RWPE2 (cell line): ENCODE measurements at regions not wholly inside any gene's neighbourhood (a gene's known extent, or its start where the extent isn't known, plus 50 kb on each side); places are given as distances from the start of the nearest gene placed in this dataset.

Experiments
- ATAC-seq: fragments of 200-7000 bp; cut with Tn5 transposase; 3 replicates; pipeline ENCODE4 v1.9.1; 2021; ENCODE audit warnings: low read depth
- DNase-seq: peaks from one replicate; pipeline ENCODE4 v3.0.0-alpha.2; 2020; ENCODE audit warnings: low spot score
- H3K27ac ChIP-seq: fragments of 450-650 bp; 2 replicates; pipeline ENCODE4 v1.5.1; 2017; ENCODE audit warnings: mild to moderate bottlenecking; ENCODE audit not compliant: poor library complexity, severe bottlenecking
- H3K27me3 ChIP-seq: fragments of 250-450 bp; sonication (Bioruptor Pico); 2 replicates; pipeline ENCODE4 v1.5.1; 2021; ENCODE audit warnings: mild to moderate bottlenecking, moderate library complexity; ENCODE audit not compliant: insufficient read depth, poor library complexity, severe bottlenecking
- H3K36me3 ChIP-seq: fragments of 250-450 bp; sonication (Bioruptor Pico); 2 replicates; pipeline ENCODE4 v1.5.1; 2020; ENCODE audit warnings: low read depth, mild to moderate bottlenecking, moderate library complexity
- H3K4me1 ChIP-seq: fragments of 250-450 bp; sonication (Bioruptor Pico); 2 replicates; pipeline ENCODE4 v1.5.1; 2021; ENCODE audit warnings: mild to moderate bottlenecking, moderate library complexity; ENCODE audit not compliant: insufficient read depth, poor library complexity, severe bottlenecking
- H3K4me3 ChIP-seq: fragments of 250-450 bp; sonication (Bioruptor Pico); 2 replicates; pipeline ENCODE4 v1.5.1; 2021; ENCODE audit warnings: mild to moderate bottlenecking, moderate library complexity; ENCODE audit not compliant: severe bottlenecking
- H3K9me3 ChIP-seq: fragments of 250-450 bp; sonication (Bioruptor Pico); 2 replicates; pipeline ENCODE4 v1.5.1; 2021; ENCODE audit warnings: mild to moderate bottlenecking, moderate library complexity; ENCODE audit not compliant: severe bottlenecking
- TF ChIP-seq, protein P1 (sequence below): fragments of 450-650 bp; IDR thresholded peaks from one replicate; pipeline ENCODE4 v1.5.1; 2017; ENCODE audit warnings: mild to moderate bottlenecking, moderate library complexity; ENCODE audit not compliant: poor library complexity, severe bottlenecking

DNA sequence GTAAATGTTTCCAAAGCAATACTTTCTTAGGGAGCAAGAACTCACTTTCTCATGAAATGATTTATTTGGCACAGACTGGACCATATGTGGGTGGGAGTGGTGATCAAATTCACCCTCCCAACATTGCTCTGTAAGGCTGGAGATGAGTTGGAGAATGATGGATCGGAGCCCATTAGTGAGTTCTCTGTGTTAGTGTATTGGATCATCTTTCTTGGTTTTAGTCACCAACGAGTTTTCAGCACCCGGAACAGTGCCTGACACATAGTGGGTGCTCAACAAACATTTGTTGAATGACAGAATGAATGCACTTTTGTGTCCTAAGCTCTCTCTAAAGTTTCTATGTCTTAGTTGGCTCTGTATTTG is 104.5 kb upstream of the FAM20A start:
- ATAC-seq: no peak
- Histone ChIP-seq H3K9me3 (no peaks in the 10 kb centered on the region), H3K4me3 (no peak overlapping the region), H3K27me3 (no peaks in the 10 kb centered on the region), H3K4me1 (no peaks in the 10 kb centered on the region), H3K36me3 (no peaks in the 10 kb centered on the region), H3K27ac (no peak overlapping the region)
- TF ChIP-seq, protein P1, sequence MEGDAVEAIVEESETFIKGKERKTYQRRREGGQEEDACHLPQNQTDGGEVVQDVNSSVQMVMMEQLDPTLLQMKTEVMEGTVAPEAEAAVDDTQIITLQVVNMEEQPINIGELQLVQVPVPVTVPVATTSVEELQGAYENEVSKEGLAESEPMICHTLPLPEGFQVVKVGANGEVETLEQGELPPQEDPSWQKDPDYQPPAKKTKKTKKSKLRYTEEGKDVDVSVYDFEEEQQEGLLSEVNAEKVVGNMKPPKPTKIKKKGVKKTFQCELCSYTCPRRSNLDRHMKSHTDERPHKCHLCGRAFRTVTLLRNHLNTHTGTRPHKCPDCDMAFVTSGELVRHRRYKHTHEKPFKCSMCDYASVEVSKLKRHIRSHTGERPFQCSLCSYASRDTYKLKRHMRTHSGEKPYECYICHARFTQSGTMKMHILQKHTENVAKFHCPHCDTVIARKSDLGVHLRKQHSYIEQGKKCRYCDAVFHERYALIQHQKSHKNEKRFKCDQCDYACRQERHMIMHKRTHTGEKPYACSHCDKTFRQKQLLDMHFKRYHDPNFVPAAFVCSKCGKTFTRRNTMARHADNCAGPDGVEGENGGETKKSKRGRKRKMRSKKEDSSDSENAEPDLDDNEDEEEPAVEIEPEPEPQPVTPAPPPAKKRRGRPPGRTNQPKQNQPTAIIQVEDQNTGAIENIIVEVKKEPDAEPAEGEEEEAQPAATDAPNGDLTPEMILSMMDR: no peak
- no peak for DNase-seq

DNA sequence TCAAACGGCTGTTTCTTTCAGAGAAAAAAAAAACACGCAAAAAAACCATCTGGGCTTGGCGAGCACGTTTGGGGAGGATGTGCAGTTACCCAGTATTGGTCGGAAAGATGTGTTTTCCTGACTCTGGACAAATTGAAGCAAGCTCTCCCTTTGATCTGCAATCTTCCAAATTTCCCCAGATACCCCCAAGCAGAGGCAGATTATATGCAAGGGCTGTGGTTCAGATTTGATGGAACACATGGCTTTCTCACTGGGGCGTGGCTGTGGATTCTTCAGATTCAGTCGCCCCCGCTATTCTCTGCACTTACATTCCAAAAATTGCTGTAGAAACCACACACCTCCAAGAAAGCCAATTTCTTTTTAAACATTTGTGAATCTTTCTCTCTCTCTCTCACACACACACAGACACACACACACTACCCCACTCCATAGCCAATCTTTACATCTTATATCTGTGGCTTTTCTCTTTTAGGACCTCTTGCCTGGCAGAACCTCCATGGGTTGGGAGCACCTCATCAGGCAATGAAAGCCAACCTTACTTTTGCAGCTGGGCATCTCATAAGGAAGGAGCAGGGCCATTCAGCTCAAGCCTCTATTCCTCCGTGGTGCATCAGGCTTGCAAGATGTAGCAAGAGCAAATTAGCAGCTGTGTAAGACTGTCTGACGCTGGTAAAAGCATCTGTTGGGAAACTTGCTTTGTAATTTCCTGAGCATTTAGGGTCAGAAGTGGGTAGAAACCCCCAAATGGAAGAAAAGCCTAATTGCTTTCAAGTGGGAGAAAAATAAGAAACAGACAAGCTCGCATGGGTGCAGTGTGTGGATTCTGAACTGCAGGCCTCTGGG is 103.9 kb upstream of the FAM20A start:
- TF ChIP-seq, protein P1: no peak
- H3K27me3 ChIP-seq: no peaks in the 10 kb centered on the region
- no peaks in the 10 kb centered on the region for H3K36me3 ChIP-seq
- DNase-seq (no peak), ATAC-seq (no peak)
- no peaks in the 10 kb centered on the region for H3K9me3 ChIP-seq
- H3K4me3 ChIP-seq: no peak overlapping the region
- H3K4me1 ChIP-seq: no peaks in the 10 kb centered on the region
- no peak overlapping the region for H3K27ac ChIP-seq

DNA sequence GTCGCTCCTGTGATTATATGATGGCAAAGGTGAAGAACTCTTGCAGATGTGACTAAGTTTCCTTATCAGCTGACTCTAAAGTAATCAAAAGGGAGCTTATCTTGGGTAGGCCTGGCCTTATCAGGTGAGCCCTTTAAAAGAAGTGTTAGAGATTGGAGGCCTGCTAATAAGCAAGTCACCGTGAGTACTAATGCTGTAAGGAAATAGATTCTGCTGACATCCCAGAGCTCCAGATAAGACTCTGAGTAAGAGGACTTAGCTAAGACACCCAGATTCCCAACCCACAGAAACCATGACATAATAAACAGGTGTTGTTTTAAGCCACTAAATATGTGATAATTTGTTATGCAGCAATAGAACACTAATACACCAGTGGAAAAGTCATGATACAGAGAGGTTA is 99.9 kb upstream of the FAM20A start:
- ATAC-seq (no peak), DNase-seq (no peak)
- H3K4me1 ChIP-seq: peaks cover 15% of the 10 kb centered on the region
- no peaks in the 10 kb centered on the region for H3K27me3 ChIP-seq
- no peak overlapping the region for H3K27ac ChIP-seq
- TF ChIP-seq, protein P1: no peak
- no peak overlapping the region for H3K4me3 ChIP-seq
- H3K9me3 ChIP-seq: no peaks in the 10 kb centered on the region
- H3K36me3 ChIP-seq: no peaks in the 10 kb centered on the region

DNA sequence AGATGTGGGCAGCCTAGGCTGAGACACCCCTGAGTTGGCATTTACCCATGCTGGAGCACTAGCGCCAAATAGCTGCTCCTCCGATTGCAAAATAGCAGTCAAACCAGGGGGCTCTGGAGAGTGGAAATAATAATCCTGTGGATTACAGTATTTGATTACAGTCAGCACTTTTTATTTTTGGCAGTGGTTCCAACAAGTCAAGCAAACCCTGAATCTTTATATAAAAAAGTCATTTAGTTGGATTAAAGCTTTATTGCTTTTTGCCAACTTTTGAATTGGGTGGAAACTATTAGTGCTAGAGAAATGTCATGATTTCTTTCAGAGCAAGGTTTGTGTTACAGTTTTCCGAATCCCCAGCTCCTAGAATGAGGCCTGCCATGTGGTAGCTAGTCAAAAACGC is 99.3 kb upstream of the FAM20A start:
- no peak for ATAC-seq
- no peaks in the 10 kb centered on the region for H3K27me3 ChIP-seq
- no peaks in the 10 kb centered on the region for H3K36me3 ChIP-seq
- H3K4me3 ChIP-seq: no peak overlapping the region
- H3K9me3 ChIP-seq: no peaks in the 10 kb centered on the region
- TF ChIP-seq, protein P1: no peak
- no peak overlapping the region for H3K27ac ChIP-seq
- no peak for DNase-seq
- H3K4me1 ChIP-seq: peaks cover 15% of the 10 kb centered on the region

DNA sequence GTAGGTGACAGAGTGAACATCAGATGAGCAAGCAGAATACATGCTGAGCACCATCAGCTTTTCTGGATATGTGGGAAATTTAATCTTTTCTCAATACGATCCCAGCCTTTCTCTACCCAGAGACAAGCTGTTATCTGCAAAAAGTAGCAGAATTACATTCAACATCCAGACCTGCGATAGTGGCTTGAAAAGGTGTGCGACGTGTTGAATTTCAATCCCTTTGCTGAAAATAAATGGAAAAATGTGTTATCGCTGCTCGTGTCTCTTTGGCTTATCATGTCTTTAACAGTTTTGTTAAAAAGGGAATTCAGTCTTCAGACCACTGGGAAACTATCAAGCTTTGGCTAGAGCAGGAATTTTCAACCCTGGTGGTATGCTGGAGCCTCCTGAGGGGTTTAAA is 98.8 kb upstream of the FAM20A start:
- ATAC-seq (no peak), DNase-seq (no peak)
- no peak overlapping the region for H3K27ac ChIP-seq
- no peaks in the 10 kb centered on the region for H3K9me3 ChIP-seq
- H3K27me3 ChIP-seq: no peaks in the 10 kb centered on the region
- no peaks in the 10 kb centered on the region for H3K36me3 ChIP-seq
- H3K4me1 ChIP-seq: peaks cover 15% of the 10 kb centered on the region
- no peak overlapping the region for H3K4me3 ChIP-seq
- TF ChIP-seq, protein P1: no peak
